GM12892 (cell line): ENCODE measurements at regions not wholly inside any gene's neighbourhood (a gene's known extent, or its start where the extent isn't known, plus 50 kb on each side); places are given as distances from the start of the nearest gene placed in this dataset.

Experiments used
- POLR2A ChIP-seq: IDR thresholded peaks from 2 replicates; pipeline ENCODE4 v1.6.1; 2011; ENCODE audit warnings: low read depth, low read length, control low read depth
- POLR2AphosphoS5 ChIP-seq: IDR thresholded peaks from 2 replicates; pipeline ENCODE4 v1.6.1; 2011; ENCODE audit warnings: low read depth, low read length, control low read depth
- TAF1 ChIP-seq: IDR thresholded peaks from 2 replicates; pipeline ENCODE4 v1.6.1; 2011; ENCODE audit warnings: low read depth, mild to moderate bottlenecking, control low read depth, low read length, borderline replicate concordance

DNA sequence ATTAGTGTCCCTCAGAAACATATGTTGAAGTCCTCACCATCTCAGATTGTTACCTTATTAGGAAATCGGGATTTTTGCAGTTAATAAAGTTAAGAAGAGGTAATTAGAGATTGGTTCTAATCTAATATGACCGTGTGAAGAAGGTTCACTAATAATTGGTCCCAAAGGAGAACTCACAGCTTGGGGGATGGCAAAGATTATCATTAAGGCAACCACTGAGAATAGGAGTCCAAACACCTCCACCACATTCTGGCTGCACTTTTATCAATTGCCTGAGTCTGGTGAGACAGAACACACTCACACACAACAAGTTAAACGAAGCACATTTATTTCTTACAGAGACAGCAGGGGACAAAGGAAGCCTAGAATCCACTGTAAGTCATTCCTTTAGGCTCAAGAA lies 94.9 kb upstream of the PRDM9 start:
- TF ChIP-seq POLR2AphosphoS5 (no peak), POLR2A (no peak), TAF1 (no peak)
